Keratinocyte (primary cell): ENCODE measurements at regions not wholly inside any gene's neighbourhood (a gene's known extent, or its start where the extent isn't known, plus 50 kb on each side); places are given as distances from the start of the nearest gene placed in this dataset.

Experiments
- DNase-seq: peaks from one replicate; pipeline ENCODE4 v3.0.0-alpha.2; 2011; ENCODE audit warnings: low read depth, missing footprints, low spot score
- FAIRE-seq: peaks from 2 replicates; lab custom pipeline; 2011; peaks lifted over from hg19 to GRCh38; lab: Jason Lieb, UNC
- H2AFZ ChIP-seq: 2 replicates; pipeline ENCODE4 v1.6.0; 2012; ENCODE audit warnings: low read length, control low read depth, inconsistent platforms; ENCODE audit not compliant: control insufficient read depth
- H3K27ac ChIP-seq: 2 replicates; pipeline ENCODE4 v1.5.1; 2011; ENCODE audit warnings: low read length; ENCODE audit not compliant: control insufficient read depth, insufficient read depth
- H3K27me3 ChIP-seq: 3 replicates; pipeline ENCODE4 v1.6.0; 2011; ENCODE audit warnings: low read length; ENCODE audit not compliant: control insufficient read depth, insufficient read depth; ENCODE audit errors: extremely low read depth
- H3K36me3 ChIP-seq, 2 experiments: 2 replicates in 1 of 2; 3 replicates in 1 of 2; pipeline ENCODE4 v1.5.1; 2011; ENCODE audit warnings: low read length in 2 of 2, mild to moderate bottlenecking in 1 of 2; ENCODE audit not compliant: control insufficient read depth in 2 of 2, insufficient read depth in 2 of 2; ENCODE audit errors: extremely low read depth in 1 of 2
- H3K4me1 ChIP-seq: 3 replicates; pipeline ENCODE4 v1.5.1; 2011; ENCODE audit warnings: low read length; ENCODE audit not compliant: control insufficient read depth, insufficient read depth; ENCODE audit errors: extremely low read depth
- H3K4me2 ChIP-seq: 3 replicates; pipeline ENCODE4 v1.6.0; 2011; ENCODE audit warnings: low read depth, low read length; ENCODE audit not compliant: control insufficient read depth, insufficient read depth; ENCODE audit errors: extremely low read depth
- H3K4me3 ChIP-seq, 3 experiments: fragments of 200-600 bp in 1 of 3; sonication (generic) in 1 of 3; 2 replicates in 2 of 3; 3 replicates in 1 of 3; pipeline ENCODE4 v1.5.1; 2011 to 2016; ENCODE audit warnings: low read length in 3 of 3, mild to moderate bottlenecking in 3 of 3, control low read depth in 2 of 3, inconsistent platforms in 1 of 3, low read depth in 1 of 3, mixed read lengths in 1 of 3, mixed run types in 1 of 3, moderate library complexity in 1 of 3; ENCODE audit not compliant: control insufficient read depth in 2 of 3, insufficient read depth in 2 of 3; ENCODE audit errors: extremely low read depth in 1 of 3
- H3K79me2 ChIP-seq: 2 replicates; pipeline ENCODE4 v1.6.0; 2012; ENCODE audit warnings: low read length; ENCODE audit not compliant: control insufficient read depth, insufficient read depth
- H3K9ac ChIP-seq: 3 replicates; pipeline ENCODE4 v1.6.0; 2011; ENCODE audit warnings: low read length; ENCODE audit not compliant: control insufficient read depth, insufficient read depth; ENCODE audit errors: extremely low read depth
- H3K9me1 ChIP-seq: 3 replicates; pipeline ENCODE4 v1.6.0; 2011; ENCODE audit warnings: low read length; ENCODE audit not compliant: control insufficient read depth, insufficient read depth; ENCODE audit errors: extremely low read depth
- H3K9me3 ChIP-seq: 2 replicates; pipeline ENCODE4 v1.5.1; 2012; ENCODE audit warnings: low read depth, low read length; ENCODE audit not compliant: control insufficient read depth
- H4K20me1 ChIP-seq: 3 replicates; pipeline ENCODE4 v1.6.0; 2011; ENCODE audit warnings: low read length; ENCODE audit not compliant: control insufficient read depth, insufficient read depth; ENCODE audit errors: extremely low read depth
- CTCF ChIP-seq, 3 experiments: IDR thresholded peaks in 1 of 3; conservative IDR thresholded peaks in 1 of 3; optimal IDR thresholded peaks in 1 of 3; 2 replicates in 2 of 3; 3 replicates in 1 of 3; pipeline versions ENCODE3 to v1.5.1; 2011; ENCODE audit warnings: low read length in 3 of 3, mild to moderate bottlenecking in 3 of 3, moderate library complexity in 2 of 3, control low read depth in 1 of 3, inconsistent platforms in 1 of 3; ENCODE audit not compliant: insufficient read depth in 2 of 3; ENCODE audit errors: extremely low read depth in 1 of 3
- EZH2 ChIP-seq: IDR thresholded peaks from one replicate; pipeline ENCODE4 v1.6.1; 2012; ENCODE audit warnings: inconsistent platforms, mild to moderate bottlenecking, low read length, moderate library complexity
- dilution Hi-C: fragments of 300-500 bp; cut with MboI; formaldehyde crosslinking; loops from one replicate; pipeline ENCODE4 v1.7.0; 2020; ENCODE audit warnings: low sequenced_read_pairs; ENCODE audit not compliant: extremely low pct_ligation_motif_present

- Histone ChIP-seq H3K27me3 (no peaks in the 10 kb centered on the region), H3K9ac (no peak overlapping the region), H3K79me2 (no peaks in the 10 kb centered on the region), H2AFZ (no peak overlapping the region), H3K27ac (no peak overlapping the region), H4K20me1 (no peaks in the 10 kb centered on the region), H3K4me2 (no peak overlapping the region), H3K36me3 (no peaks in the 10 kb centered on the region), H3K4me3 (no peak overlapping the region), H3K4me1 (no peaks in the 10 kb centered on the region), H3K9me3 (no peaks in the 10 kb centered on the region), H3K9me1 (no peaks in the 10 kb centered on the region)
- no peak for TF ChIP-seq EZH2
- TF ChIP-seq CTCF (optimal IDR thresholded peaks at IDR 0.05 in 1 of 3, IDR thresholded peaks at IDR 0.05 in 1 of 3, conservative IDR thresholded peaks at IDR 0.05 in 1 of 3; ENCODE audit: extremely low read depth in 1 of 3, insufficient read depth in 2 of 3, low read length in 3 of 3), result no peak
- DNase-seq (no peak), FAIRE-seq (no peak)
- dilution Hi-C loops, result no loop called here
These were observed 473.8 kb downstream of the TAFA4 start for GRCh38 chr3:68458581-68458980.

- H3K9me3 ChIP-seq, result no peaks in the 10 kb centered on the region
- TF ChIP-seq CTCF (optimal IDR thresholded peaks at IDR 0.05 in 1 of 3, IDR thresholded peaks at IDR 0.05 in 1 of 3, conservative IDR thresholded peaks at IDR 0.05 in 1 of 3; ENCODE audit: extremely low read depth in 1 of 3, insufficient read depth in 2 of 3, low read length in 3 of 3), result no peak
- TF ChIP-seq EZH2, result no peak
- H2AFZ ChIP-seq, result no peak overlapping the region
- no peak overlapping the region for H3K9ac ChIP-seq
- FAIRE-seq (no peak), DNase-seq (no peak)
- H3K27ac ChIP-seq, result no peak overlapping the region
- no peak overlapping the region for H3K4me2 ChIP-seq
- H3K79me2 ChIP-seq, result no peaks in the 10 kb centered on the region
- no peaks in the 10 kb centered on the region for H3K9me1 ChIP-seq
- H3K27me3 ChIP-seq, result no peaks in the 10 kb centered on the region
- no peak overlapping the region for H3K4me3 ChIP-seq
- dilution Hi-C loops, result no loop called here
- no peaks in the 10 kb centered on the region for H3K36me3 ChIP-seq
- no peaks in the 10 kb centered on the region for H4K20me1 ChIP-seq
- H3K4me1 ChIP-seq, result no peaks in the 10 kb centered on the region
These were observed 483.6 kb downstream of the TAFA4 start for GRCh38 chr3:68448510-68449383.
